ENCODE measurements at regions not wholly inside any gene's neighbourhood (a gene's known extent, or its start where the extent isn't known, plus 50 kb on each side); places are given as distances from the start of the nearest gene placed in this dataset.
"Not testable (repeated sequence)": the region's sequence is repeated elsewhere in the genome, so short reads cannot be mapped to it uniquely, and the experiment has no call there.

DNA sequence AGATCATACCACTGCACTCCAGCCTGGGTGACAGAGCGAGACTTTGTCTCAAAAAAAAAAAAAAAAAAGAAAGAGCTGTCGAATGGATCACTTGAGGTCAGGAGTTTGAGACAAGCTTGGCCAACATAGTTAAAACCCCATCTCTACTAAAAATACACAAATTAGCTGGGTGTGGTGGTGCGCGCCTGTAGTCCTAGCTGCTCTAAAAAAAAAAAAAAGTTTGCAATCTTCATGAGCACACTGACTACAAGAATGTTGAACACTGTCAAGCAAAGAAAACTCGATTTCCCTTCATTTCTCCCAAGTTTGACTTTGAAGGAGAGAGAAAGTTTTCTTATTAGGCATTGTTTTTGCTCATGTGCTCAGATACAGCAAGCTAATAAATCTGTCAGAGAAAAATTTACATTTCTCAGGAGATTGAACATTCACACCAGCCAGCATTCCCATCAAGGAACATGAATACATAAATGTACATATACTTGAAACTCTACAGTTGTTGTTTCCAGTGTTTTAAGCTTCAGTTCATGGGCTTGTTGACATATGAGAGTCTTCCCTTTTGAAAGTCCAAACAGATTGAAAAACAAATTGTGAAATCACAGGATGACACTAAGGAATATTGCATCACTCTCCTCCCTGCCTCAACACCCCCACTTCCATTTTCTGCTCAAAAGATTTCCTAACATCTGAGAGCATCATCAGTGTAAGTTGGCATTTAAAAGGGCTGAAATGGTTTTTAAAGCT, 81.8 kb downstream of the ARRDC3 start:
- H3K27me3 Mint-ChIP-seq (ENCODE audit: insufficient read depth), result no peaks in the 10 kb centered on the region
- intact Hi-C loops (cut with micrococcal nuclease), result no loop called here
- no peaks in the 10 kb centered on the region for H3K4me1 Mint-ChIP-seq (ENCODE audit: low read depth)
- H3K27ac Mint-ChIP-seq, result no peak overlapping the region
- H3K36me3 Mint-ChIP-seq (ENCODE audit: low read depth), result no peaks in the 10 kb centered on the region
- no peak for DNase-seq (ENCODE audit: low spot score)
- no peaks in the 10 kb centered on the region for H3K9me3 Mint-ChIP-seq
- no peak overlapping the region for H3K4me3 Mint-ChIP-seq

DNA sequence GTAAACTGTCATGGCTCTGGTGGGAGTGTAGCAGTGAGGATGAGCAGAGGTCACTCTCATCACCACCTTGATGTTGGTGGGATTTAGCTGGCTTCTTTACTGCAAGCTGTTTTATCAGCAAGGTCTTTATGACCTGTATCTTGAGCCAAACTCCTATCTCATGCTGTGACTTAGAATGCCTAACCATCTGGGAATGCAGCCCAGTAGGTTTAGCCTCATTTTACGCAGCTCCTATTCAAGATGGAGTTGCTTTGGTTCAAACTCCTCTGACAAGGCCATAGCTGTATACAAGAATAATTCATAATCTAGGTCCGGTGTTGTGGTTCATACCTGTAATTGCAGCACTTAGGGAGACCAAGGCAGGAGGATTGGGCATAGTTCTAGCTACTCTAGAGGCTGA, 85.1 kb downstream of the ARRDC3 start:
- Mint-ChIP-seq H3K27me3 (ENCODE audit: insufficient read depth) (no peaks in the 10 kb centered on the region), H3K4me1 (ENCODE audit: low read depth) (peaks cover 6% of the 10 kb centered on the region), H3K4me3 (no peak overlapping the region), H3K36me3 (ENCODE audit: low read depth) (peaks cover 2% of the 10 kb centered on the region), H3K27ac (no peak overlapping the region), H3K9me3 (no peaks in the 10 kb centered on the region)
- DNase-seq (ENCODE audit: low spot score), result no peak
- intact Hi-C loops (cut with micrococcal nuclease), result no loop called here

DNA sequence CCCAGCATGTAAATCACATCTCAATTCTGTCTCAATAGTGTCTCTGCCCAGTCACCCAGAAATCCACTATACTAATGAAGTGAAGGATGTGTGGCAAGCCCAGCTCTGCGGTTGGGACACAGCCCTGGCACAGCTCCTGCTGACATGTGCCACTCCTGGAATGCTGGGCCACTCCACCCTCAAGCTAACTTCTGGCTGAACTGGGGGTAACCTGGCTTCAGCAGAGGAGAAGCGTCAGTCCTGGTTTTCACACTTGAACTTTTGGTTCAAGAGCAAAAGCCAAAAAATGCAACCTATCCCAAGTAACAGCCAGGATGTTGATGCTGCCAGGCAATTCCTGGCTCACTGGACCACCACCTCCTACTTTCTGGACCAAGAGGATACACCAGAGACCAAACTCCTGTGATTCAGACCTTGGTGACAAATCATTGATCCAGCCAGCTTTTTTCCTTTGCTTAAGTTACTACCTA, 86.4 kb downstream of the ARRDC3 start:
- Mint-ChIP-seq H3K27me3 (ENCODE audit: insufficient read depth) (no peaks in the 10 kb centered on the region), H3K4me3 (no peak overlapping the region), H3K4me1 (ENCODE audit: low read depth) (peaks cover 19% of the 10 kb centered on the region), H3K9me3 (no peaks in the 10 kb centered on the region), H3K27ac (no peak overlapping the region), H3K36me3 (ENCODE audit: low read depth) (peaks cover 4% of the 10 kb centered on the region)
- intact Hi-C loops (cut with micrococcal nuclease), result no loop called here
- no peak for DNase-seq (ENCODE audit: low spot score)

DNA sequence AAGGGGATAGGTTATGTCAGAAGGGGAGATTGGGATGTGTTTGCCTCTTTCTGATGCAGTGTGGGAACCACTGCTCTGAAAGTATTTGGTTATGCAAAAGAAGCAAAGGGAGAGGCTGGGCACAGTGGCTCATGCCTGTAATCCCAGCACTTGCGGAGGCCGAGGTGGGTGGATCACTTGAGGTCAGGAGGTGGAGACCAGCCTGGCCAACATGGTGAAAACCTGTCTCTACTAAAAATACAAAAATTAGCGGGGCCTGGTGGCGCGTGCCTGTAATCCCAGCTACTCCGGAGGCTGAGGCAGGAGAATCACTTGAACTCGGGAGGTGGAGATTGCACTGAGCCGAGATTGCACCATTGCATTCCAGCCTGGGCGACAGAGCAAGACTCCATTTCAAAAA, 87.0 kb downstream of the ARRDC3 start:
- H3K4me3 Mint-ChIP-seq; intact Hi-C loops (cut with micrococcal nuclease); H3K27me3 Mint-ChIP-seq (ENCODE audit: insufficient read depth); DNase-seq (ENCODE audit: low spot score); H3K9me3 Mint-ChIP-seq; H3K27ac Mint-ChIP-seq; H3K36me3 Mint-ChIP-seq (ENCODE audit: low read depth): not testable (repeated sequence)
- peaks cover 25% of the 10 kb centered on the region for H3K4me1 Mint-ChIP-seq (ENCODE audit: low read depth)

DNA sequence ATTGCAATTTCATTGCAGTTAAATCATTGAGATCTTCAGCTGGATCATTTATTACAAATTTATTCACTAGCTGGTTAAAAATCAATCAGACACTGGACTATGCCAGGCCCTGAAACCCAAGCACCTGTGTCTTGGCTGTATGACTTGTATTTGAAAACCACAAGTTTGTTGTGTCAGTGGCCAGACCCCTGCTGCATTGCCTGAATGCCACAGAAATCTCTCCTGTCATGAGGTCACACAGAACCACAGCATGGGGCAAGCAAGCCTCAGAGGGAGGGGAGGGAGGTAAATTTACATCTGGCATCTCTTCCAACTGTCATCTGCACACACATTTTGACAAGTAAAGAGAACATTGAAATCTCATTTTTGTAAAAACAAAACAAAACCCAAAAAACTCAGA, 90.0 kb downstream of the ARRDC3 start:
- Mint-ChIP-seq H3K4me1 (ENCODE audit: low read depth) (peaks cover 25% of the 10 kb centered on the region), H3K4me3 (no peak overlapping the region)

DNA sequence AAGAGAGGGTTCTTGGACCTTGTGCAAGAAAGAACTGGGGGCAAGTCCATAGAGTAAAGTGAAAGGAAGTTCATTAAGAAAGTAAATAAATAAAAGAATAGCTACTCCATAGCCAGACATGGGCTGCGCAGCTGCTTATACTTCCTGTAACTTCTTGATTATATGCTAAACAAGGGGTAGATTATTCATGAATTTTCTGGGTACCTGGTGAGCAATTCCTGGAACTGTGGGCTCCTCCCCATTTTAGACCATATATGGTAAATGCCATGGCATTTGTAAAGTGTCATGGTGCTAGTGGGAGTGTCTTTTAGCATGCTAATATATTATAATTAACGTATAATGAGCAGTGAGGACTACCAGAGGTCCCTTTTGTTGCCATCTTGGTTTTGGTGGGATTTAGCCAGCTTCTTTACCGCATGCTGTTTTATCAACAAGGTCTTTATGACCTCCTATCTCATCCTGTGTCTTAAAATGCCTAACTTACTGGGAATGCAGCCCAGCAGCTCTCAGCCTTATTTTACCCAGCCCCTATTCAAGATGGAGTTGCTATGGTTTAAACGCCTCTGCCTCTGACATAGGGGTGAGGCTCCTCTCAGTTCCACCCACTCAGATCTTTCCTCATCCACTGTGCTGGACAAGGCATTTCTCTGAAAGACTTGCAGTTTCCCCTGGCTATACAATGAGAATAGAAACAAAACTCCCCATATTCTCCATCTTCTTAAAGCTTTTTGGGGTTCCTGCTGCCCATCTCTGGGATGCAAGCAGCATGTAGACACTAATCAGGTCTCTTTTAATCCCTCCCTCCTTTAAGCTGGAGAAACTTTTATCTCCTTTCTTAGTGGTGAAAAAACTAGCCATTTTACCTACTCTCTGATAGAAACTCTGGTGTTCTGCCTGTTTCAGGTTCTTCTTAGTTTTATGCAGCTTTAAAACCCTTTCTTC, 91.2 kb downstream of the ARRDC3 start:
- peaks cover 5% of the 10 kb centered on the region for H3K9me3 Mint-ChIP-seq
- H3K4me3 Mint-ChIP-seq, result no peak overlapping the region
- DNase-seq (ENCODE audit: low spot score), result no peak
- H3K36me3 Mint-ChIP-seq (ENCODE audit: low read depth), result peaks cover 4% of the 10 kb centered on the region
- no peaks in the 10 kb centered on the region for H3K27me3 Mint-ChIP-seq (ENCODE audit: insufficient read depth)
- intact Hi-C loops (cut with micrococcal nuclease), result loop anchor here (2.0 kb wide), 1 partner anchor 19 kb away; no protein-coding TSS in a partner anchor
- no peak overlapping the region for H3K27ac Mint-ChIP-seq
- peaks cover 25% of the 10 kb centered on the region for H3K4me1 Mint-ChIP-seq (ENCODE audit: low read depth)

More for the DNA sequence above, 90.0 kb downstream of the ARRDC3 start:
- peaks cover 4% of the 10 kb centered on the region for H3K36me3 Mint-ChIP-seq (ENCODE audit: low read depth)
- intact Hi-C loops (cut with micrococcal nuclease), result loop anchor here (2.0 kb wide), 1 partner anchor 18 kb away; no protein-coding TSS in a partner anchor
- no peak overlapping the region for H3K27ac Mint-ChIP-seq
- DNase-seq (ENCODE audit: low spot score), result no peak
- no peaks in the 10 kb centered on the region for H3K9me3 Mint-ChIP-seq
- no peaks in the 10 kb centered on the region for H3K27me3 Mint-ChIP-seq (ENCODE audit: insufficient read depth)

DNA sequence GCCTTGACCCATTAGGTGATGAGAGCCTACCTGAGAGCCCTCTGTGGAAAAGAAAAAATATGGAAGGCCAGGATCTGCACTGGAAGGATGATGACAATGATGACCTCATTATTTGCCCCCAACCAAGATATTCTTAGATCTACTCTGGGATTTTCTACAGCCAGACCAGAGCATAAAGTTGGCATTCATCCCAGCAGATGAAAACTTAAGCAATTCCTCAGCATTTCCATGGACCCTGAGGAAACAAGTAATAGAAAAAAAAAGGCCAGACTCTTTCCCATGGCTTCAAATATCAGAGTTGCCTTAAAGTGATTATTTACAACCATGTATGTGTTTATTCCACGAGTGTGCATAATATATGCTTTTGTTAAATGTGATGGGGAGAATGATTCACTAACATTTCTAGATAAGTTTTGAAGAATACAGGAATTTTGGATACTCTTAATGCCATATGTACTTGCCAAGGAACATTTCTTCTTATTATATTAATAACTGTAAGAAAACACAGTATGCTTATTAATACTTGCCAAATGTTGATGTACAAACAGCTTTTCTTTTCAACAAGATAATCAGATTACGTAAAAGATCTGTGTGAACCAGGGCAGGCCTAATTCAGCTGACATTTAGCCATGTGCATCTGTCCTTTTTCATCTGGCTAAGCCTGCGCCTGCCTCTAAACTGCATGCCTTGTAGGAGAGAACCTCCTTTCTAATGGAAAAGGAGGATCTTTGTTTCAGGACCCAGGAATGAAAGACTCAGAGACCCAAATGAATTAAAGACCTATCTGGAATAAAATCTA, 94.8 kb downstream of the ARRDC3 start:
- intact Hi-C loops (cut with micrococcal nuclease), result no loop called here
- Mint-ChIP-seq H3K4me3 (no peak overlapping the region), H3K27ac (no peak overlapping the region), H3K36me3 (ENCODE audit: low read depth) (peaks cover 16% of the 10 kb centered on the region), H3K27me3 (ENCODE audit: insufficient read depth) (no peaks in the 10 kb centered on the region), H3K9me3 (peaks cover 29% of the 10 kb centered on the region), H3K4me1 (ENCODE audit: low read depth) (peaks cover 27% of the 10 kb centered on the region)
- no peak for DNase-seq (ENCODE audit: low spot score)

DNA sequence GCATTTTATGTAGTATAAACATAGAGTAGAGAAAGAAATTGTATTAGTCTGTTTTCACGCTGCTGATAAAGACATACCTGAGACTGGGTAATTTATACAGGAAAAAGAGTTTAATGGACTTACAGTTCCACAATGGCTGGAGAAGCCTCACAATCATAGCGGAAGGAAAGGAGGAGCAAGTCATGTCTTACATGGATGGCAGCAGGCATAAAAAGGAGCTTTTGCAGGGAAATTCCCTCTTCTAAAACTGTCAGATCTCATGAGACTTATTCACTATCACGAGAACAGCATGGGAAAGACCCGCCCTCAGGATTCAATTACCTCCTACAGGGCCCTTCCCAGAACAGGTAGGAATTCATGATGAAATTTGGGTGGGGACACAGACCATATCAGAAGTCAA, 98.1 kb downstream of the ARRDC3 start:
- DNase-seq (ENCODE audit: low spot score); H3K27ac Mint-ChIP-seq; intact Hi-C loops (cut with micrococcal nuclease); H3K4me3 Mint-ChIP-seq; H3K27me3 Mint-ChIP-seq (ENCODE audit: insufficient read depth): not testable (repeated sequence)
- peaks cover 15% of the 10 kb centered on the region for H3K36me3 Mint-ChIP-seq (ENCODE audit: low read depth)
- H3K9me3 Mint-ChIP-seq, result peaks cover 29% of the 10 kb centered on the region
- peaks cover 30% of the 10 kb centered on the region for H3K4me1 Mint-ChIP-seq (ENCODE audit: low read depth)

DNA sequence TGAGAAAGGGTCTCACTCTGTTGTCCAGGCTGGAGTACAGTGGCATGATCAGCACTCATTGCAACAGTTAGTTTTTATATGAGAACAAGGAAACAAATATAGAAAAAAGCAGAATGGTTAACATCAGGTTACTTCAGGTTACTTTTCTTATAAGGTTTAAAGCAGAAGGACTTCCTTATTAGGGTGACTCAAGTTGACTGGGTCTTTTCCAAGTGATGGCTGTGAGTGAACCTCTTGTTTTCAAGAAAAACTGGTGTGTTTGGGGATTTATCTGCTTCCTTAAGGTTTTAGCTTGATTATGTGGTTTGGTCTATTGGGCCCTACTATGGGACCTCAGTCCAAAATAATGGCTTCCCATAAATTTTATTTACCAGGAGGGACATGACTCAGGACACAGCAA, 99.2 kb downstream of the ARRDC3 start:
- Mint-ChIP-seq H3K4me1 (ENCODE audit: low read depth) (peaks cover 40% of the 10 kb centered on the region), H3K9me3 (peaks cover 29% of the 10 kb centered on the region), H3K27me3 (ENCODE audit: insufficient read depth) (no peaks in the 10 kb centered on the region), H3K36me3 (ENCODE audit: low read depth) (peaks cover 15% of the 10 kb centered on the region), H3K27ac (no peak overlapping the region), H3K4me3 (no peak overlapping the region)
- intact Hi-C loops (cut with micrococcal nuclease), result loop anchor here (5.0 kb wide), 2 partner anchors 78 to 877 kb away; partner anchors contain the start of gene CETN3
- DNase-seq (ENCODE audit: low spot score), result no peak

DNA sequence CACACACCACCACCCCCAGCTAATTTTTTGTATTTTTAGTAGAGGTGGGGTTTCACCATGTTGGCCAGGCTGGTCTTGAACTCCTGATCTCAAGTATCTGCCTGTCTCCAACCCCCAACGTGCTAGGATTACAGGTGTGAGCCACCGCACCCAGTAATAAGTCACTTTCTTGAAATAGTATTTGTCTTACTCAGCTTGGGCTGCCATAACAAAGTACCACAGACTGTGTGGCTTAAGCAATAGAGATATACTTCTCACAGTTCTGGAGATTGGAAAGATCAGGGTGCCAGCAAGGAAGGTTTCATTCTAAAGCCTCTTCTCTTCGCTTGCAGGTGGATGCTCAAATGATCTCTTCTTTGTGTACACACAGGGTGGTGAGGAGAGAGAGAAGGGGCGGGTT, 99.8 kb downstream of the ARRDC3 start:
- no peak overlapping the region for H3K27ac Mint-ChIP-seq
- no peak for DNase-seq (ENCODE audit: low spot score)
- H3K4me1 Mint-ChIP-seq (ENCODE audit: low read depth), result peaks cover 40% of the 10 kb centered on the region
- H3K36me3 Mint-ChIP-seq (ENCODE audit: low read depth), result peaks cover 15% of the 10 kb centered on the region
- H3K27me3 Mint-ChIP-seq (ENCODE audit: insufficient read depth), result no peaks in the 10 kb centered on the region
- intact Hi-C loops (cut with micrococcal nuclease), result loop anchor here (5.0 kb wide), 2 partner anchors 79 to 876 kb away; partner anchors contain the start of gene CETN3
- H3K4me3 Mint-ChIP-seq, result no peak overlapping the region
- H3K9me3 Mint-ChIP-seq, result peaks cover 29% of the 10 kb centered on the region

DNA sequence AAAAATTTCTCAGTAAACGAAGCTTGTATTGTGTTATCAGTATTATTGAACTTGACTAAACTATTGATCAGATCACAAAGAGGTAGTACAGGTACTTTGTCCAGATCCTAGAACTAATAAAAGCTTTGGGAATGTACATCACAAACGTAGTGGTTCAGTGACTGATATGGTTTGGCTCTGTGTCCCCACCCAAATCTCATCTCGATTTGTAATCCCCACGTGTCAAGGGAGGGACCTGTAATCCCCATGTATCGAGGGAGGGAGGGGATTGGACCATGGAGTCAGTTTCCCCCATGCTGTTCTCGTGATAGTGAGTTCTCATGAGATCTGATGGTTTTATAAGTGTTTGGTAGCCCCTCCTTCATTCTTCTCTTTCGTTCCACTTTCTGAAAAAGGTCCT, 100.9 kb downstream of the ARRDC3 start:
- Mint-ChIP-seq H3K9me3 (peaks cover 28% of the 10 kb centered on the region), H3K36me3 (ENCODE audit: low read depth) (peaks cover 15% of the 10 kb centered on the region), H3K4me3 (no peak overlapping the region), H3K27me3 (ENCODE audit: insufficient read depth) (no peaks in the 10 kb centered on the region), H3K27ac (no peak overlapping the region), H3K4me1 (ENCODE audit: low read depth) (peaks cover 40% of the 10 kb centered on the region)
- no peak for DNase-seq (ENCODE audit: low spot score)
- intact Hi-C loops (cut with micrococcal nuclease), result loop anchor here (5.0 kb wide), 2 partner anchors 80 to 875 kb away; partner anchors contain the start of gene CETN3

DNA sequence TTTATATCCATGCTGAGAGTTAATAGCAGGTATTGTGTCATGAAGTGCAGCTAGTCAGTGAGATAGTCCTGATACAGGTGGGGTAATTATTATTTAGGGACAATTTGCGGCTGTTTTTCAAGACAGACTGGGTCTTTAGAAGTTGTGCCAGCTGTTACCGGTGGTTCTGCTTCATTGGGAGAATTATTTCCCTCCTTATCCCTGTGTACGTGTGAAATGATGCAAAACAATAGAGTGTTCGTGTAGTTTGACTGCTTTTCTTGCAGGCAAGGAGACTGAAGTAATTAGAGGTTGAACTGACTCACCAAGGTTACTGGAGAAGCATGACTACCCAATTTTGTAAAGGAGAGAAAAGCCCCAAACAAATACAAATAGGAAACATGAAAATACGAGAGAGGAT, 101.7 kb downstream of the ARRDC3 start:
- peaks cover 19% of the 10 kb centered on the region for H3K9me3 Mint-ChIP-seq
- peaks cover 13% of the 10 kb centered on the region for H3K36me3 Mint-ChIP-seq (ENCODE audit: low read depth)
- peaks cover 40% of the 10 kb centered on the region for H3K4me1 Mint-ChIP-seq (ENCODE audit: low read depth)

More for the DNA sequence above, 101.7 kb downstream of the ARRDC3 start:
- intact Hi-C loops (cut with micrococcal nuclease), result loop anchor here (5.0 kb wide), 2 partner anchors 81 to 874 kb away; partner anchors contain the start of gene CETN3
- H3K4me3 Mint-ChIP-seq, result peak overlapping the region; percentile 81
- no peak for DNase-seq (ENCODE audit: low spot score)
- H3K27ac Mint-ChIP-seq, result peak overlapping the region; percentile 49
- H3K27me3 Mint-ChIP-seq (ENCODE audit: insufficient read depth), result peaks cover 2% of the 10 kb centered on the region
